ENCODE measurements at regions not wholly inside any gene's neighbourhood (a gene's known extent, or its start where the extent isn't known, plus 50 kb on each side); places are given as distances from the start of the nearest gene placed in this dataset.

DNA sequence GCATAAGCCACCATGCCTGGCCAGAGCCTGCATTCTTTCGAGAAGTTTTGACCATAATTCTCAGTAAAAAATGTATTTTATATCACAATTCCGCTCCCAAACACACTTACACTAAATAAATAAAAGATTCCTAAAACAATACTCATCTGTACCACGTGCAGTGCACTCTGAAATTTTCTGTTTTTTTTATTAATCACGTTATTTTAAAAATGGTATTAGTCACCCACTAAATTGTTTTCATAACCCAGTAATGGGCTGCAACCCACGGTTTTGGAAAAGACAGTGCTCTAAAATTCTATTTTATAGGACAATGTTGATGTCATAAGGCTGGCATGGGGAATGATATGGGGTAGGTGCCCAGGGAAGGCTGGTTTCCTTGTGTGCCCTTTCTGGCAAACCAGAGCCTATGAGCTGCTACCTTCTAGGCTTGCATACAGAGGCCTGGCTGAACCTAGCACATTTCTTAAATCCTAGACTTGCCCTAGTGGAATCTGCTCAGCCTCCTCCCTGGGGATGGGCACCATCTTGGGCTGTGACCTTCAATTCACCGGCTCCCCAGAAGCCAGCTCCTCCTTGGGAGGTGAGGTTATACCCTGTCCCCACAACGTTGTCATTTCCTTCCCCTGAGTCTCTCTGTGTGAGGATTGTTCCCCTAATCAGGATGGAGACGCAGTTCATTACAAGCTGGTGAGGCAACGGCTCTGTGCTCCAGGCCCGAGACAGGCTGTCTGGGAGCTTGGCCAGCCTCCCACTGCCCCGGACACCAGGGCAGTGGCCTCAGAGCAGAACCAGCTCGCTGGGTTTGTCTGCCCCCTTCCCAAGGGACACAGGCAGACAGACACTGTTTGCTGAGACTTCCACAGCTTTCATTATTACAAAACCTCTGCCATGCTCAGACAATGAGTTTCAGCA is 116.5 kb upstream of the NAV2 start:
- TF ChIP-seq CTCF (IDR thresholded peaks at IDR 0.05; ENCODE audit: poor library complexity), result no peak
- TF ChIP-seq EZH2 (IDR thresholded peaks at IDR 0.05; ENCODE audit: borderline replicate concordance), result no peak
